ENCODE measurements at regions not wholly inside any gene's neighbourhood (a gene's known extent, or its start where the extent isn't known, plus 50 kb on each side); places are given as distances from the start of the nearest gene placed in this dataset.

- TF ChIP-seq CTCF (IDR thresholded peaks at IDR 0.05; ENCODE audit: control extremely low read depth in 1 of 3, insufficient read depth in 1 of 3, low read depth in 1 of 3, low read length in 3 of 3): no peak
- TF ChIP-seq POLR2A (IDR thresholded peaks at IDR 0.05; ENCODE audit: control extremely low read depth in 1 of 2, low read depth in 2 of 2, low read length in 2 of 2): no peak
- TF ChIP-seq ZNF274 (IDR thresholded peaks at IDR 0.05; ENCODE audit: borderline replicate concordance, extremely low read depth, low read length): no peak
- no peak for TF ChIP-seq MAFK (IDR thresholded peaks at IDR 0.05; ENCODE audit: low read depth, low read length)
- TF ChIP-seq SP4 (IDR thresholded peaks at IDR 0.05; ENCODE audit: low read length): no peak
- TF ChIP-seq JUND (IDR thresholded peaks at IDR 0.05; ENCODE audit: low read length): no peak
- no peak for TF ChIP-seq CEBPB (IDR thresholded peaks at IDR 0.05; ENCODE audit: low read depth, low read length)
- TF ChIP-seq GTF2F1 (IDR thresholded peaks at IDR 0.05; ENCODE audit: borderline replicate concordance, low read depth, low read length): no peak
- no peak for TF ChIP-seq NRF1 (IDR thresholded peaks at IDR 0.05; ENCODE audit: low read depth, low read length)
Measured at GRCh38 chr18:6607343-6607742, 122.2 kb upstream of the ARHGAP28 start.
